Body of pancreas (tissue), 4 donors: ENCODE measurements at regions not wholly inside any gene's neighbourhood (a gene's known extent, or its start where the extent isn't known, plus 50 kb on each side); places are given as distances from the start of the nearest gene placed in this dataset.

Experiments used
- CTCF ChIP-seq, 7 experiments: fragments of 450-650 bp in 4 of 7; fragments of 200-600 bp in 3 of 7; sonication (generic) in 3 of 7; IDR thresholded peaks; one replicate each; pipeline ENCODE4 v1.5.1; 2016 to 2019; ENCODE audit warnings: antibody characterized with exemption in 7 of 7
- POLR2A ChIP-seq, 3 donors: fragments of 450-650 bp; IDR thresholded peaks; one replicate each; pipeline ENCODE4 v1.6.1; 2016; ENCODE audit warnings: antibody characterized with exemption in 3 of 3, mild to moderate bottlenecking in 2 of 3

- no peak for TF ChIP-seq CTCF (IDR thresholded peaks at IDR 0.05)
- TF ChIP-seq POLR2A (IDR thresholded peaks at IDR 0.05): no peak
These were observed 84.1 kb downstream of the IRF8 start for GRCh38 chr16:85983064-85983463.
